Duodenal mucosa (tissue), 2 donors: ENCODE measurements at regions not wholly inside any gene's neighbourhood (a gene's known extent, or its start where the extent isn't known, plus 50 kb on each side); places are given as distances from the start of the nearest gene placed in this dataset.

Experiments used
- H3K27ac ChIP-seq: one replicate; pipeline ENCODE4 v1.7.0; 2013; ENCODE audit warnings: low read depth, low read length
- H3K27me3 ChIP-seq, 2 donors: one replicate each; pipeline ENCODE4 v1.7.0; 2013; ENCODE audit warnings: low read length in 2 of 2, control low read depth in 1 of 2; ENCODE audit not compliant: insufficient read depth in 2 of 2, control insufficient read depth in 1 of 2
- H3K36me3 ChIP-seq, 2 donors: one replicate each; pipeline ENCODE4 v1.7.0; 2013; ENCODE audit warnings: low read length in 2 of 2, control low read depth in 1 of 2; ENCODE audit not compliant: insufficient read depth in 2 of 2, control insufficient read depth in 1 of 2
- H3K4me1 ChIP-seq, 2 donors: one replicate each; pipeline ENCODE4 v1.7.0; 2013; ENCODE audit warnings: low read length in 2 of 2, control low read depth in 1 of 2; ENCODE audit not compliant: insufficient read depth in 2 of 2, control insufficient read depth in 1 of 2
- H3K4me3 ChIP-seq, 2 donors: one replicate each; pipeline ENCODE4 v1.7.0; 2013; ENCODE audit warnings: low read length in 2 of 2, low read depth in 1 of 2
- H3K9ac ChIP-seq, 2 donors: one replicate each; pipeline ENCODE4 v1.7.0; 2013; ENCODE audit warnings: low read length in 2 of 2, low read depth in 1 of 2
- H3K9me3 ChIP-seq, 2 donors: one replicate each; pipeline ENCODE4 v1.7.0; 2013; ENCODE audit warnings: low read length in 2 of 2, control low read depth in 1 of 2; ENCODE audit not compliant: control insufficient read depth in 1 of 2

DNA sequence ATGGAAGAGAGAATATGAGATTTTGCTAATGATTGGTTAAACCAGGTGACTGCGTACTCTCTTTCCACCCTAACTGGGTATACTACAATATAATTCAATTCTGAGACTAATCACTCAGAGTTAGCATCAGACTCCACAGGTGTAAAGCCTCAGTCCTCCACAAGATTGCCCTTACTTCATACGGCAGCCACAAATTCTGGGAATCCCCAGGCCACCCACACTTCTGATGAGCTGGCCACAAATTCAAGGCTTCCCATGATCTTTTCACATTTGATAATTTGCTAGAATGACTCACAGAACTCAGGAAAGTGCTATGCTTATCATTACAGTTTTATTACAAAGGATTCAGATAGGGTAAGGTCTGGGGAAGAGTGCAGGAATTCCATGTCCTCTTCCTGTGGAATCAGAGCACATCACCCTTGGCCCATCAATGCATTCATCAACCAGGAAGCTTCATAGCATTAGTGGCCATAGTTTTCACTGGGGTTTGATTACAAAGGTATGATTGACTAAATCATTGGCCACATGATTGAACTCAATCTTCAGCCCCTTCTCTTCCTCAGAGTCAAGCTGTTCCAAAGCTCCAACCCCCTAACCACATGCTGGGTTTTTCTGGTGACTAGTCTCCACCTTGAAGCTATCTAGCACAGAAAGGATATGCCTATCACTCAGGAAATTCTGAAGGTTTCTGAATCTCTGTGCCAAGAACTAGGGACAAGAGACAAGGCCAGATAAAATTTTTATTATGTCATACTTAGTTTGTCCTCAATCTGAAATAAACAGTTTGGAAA lies 131.7 kb downstream of the HHIPL2 start:
- no peaks in the 10 kb centered on the region for H3K9me3 ChIP-seq
- no peaks in the 10 kb centered on the region for H3K36me3 ChIP-seq
- H3K27me3 ChIP-seq: no peaks in the 10 kb centered on the region
- H3K4me1 ChIP-seq: no peaks in the 10 kb centered on the region
- no peak overlapping the region for H3K4me3 ChIP-seq
- H3K9ac ChIP-seq: no peak overlapping the region
- H3K27ac ChIP-seq: no peak overlapping the region

GRCh38 chr1:222415441-222415840 lies 132.5 kb downstream of the HHIPL2 start:
- Histone ChIP-seq H3K36me3 (no peaks in the 10 kb centered on the region), H3K4me3 (no peak overlapping the region), H3K9me3 (no peaks in the 10 kb centered on the region), H3K27me3 (no peaks in the 10 kb centered on the region), H3K4me1 (no peaks in the 10 kb centered on the region), H3K27ac (no peak overlapping the region), H3K9ac (no peak overlapping the region)

GRCh38 chr1:222413991-222414549 lies 133.8 kb downstream of the HHIPL2 start:
- H3K27ac ChIP-seq: no peak overlapping the region
- no peak overlapping the region for H3K4me3 ChIP-seq
- H3K9me3 ChIP-seq: no peaks in the 10 kb centered on the region
- H3K27me3 ChIP-seq: no peaks in the 10 kb centered on the region
- H3K36me3 ChIP-seq: no peaks in the 10 kb centered on the region
- H3K4me1 ChIP-seq: no peaks in the 10 kb centered on the region
- H3K9ac ChIP-seq: no peak overlapping the region

DNA sequence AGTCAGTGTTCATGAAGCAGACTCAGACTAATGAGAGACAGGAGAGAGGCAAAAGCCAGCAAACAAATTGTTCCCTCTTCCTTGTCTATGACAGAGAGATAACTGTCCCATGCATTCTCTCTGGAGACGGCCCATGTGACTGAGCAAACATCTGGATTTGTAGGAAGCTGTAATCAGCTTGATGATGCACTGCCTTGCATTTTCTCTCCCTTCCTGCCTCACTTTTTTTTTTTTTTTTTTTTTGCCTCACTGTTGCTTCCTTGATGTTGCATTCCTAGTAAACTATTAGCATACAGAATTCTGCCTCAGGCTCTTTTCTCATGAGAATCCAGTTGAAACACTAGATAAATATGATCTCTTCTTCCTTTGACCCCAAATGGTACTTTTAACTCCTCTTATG lies 134.5 kb downstream of the HHIPL2 start:
- H3K27me3 ChIP-seq: no peaks in the 10 kb centered on the region
- H3K27ac ChIP-seq: no peak overlapping the region
- no peaks in the 10 kb centered on the region for H3K36me3 ChIP-seq
- H3K9ac ChIP-seq: no peak overlapping the region
- H3K4me1 ChIP-seq: no peaks in the 10 kb centered on the region
- H3K4me3 ChIP-seq: no peak overlapping the region
- H3K9me3 ChIP-seq: no peaks in the 10 kb centered on the region

DNA sequence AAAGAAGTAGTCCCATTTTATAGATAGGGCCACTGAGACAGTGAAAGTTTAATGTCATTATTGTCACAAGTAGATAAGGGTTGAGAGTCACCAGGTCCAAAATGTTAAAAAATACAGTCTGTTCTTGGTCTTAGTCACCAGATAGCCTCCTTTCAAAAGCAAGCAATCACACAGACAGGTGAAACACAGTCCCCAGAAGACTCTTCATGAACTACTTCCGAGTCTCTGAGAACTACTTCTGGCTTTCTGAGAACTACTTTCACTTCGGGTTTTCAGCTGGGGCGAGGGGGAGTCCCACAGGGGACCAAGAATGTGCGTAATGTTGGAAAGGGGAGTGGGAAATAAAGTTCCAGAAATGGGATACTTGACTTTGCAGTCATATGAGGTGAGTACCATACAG lies 143.2 kb downstream of the HHIPL2 start:
- no peaks in the 10 kb centered on the region for H3K9me3 ChIP-seq
- H3K27me3 ChIP-seq: no peaks in the 10 kb centered on the region
- H3K36me3 ChIP-seq: no peaks in the 10 kb centered on the region
- H3K4me1 ChIP-seq: no peaks in the 10 kb centered on the region
- H3K27ac ChIP-seq: no peak overlapping the region
- H3K4me3 ChIP-seq: no peak overlapping the region
- no peak overlapping the region for H3K9ac ChIP-seq

DNA sequence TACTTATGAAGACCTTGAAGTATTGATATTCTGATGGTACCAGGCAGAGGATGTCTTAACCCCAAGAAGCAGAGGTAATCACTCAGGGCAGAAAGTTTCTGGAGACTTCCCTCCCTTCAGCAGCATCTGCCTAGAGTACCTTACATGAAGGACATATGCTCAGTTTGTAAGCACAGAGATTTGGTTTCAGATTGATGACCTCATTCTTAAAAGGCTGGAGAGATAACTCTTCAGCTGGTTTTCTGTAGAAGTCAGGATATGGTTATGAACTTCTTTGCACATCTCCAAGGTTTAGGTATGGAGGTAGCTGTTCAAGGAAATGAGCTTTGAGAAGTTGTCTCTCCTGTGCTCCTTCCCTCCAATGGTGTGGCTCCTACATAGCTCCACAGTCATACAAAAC lies 148.7 kb downstream of the HHIPL2 start:
- no peaks in the 10 kb centered on the region for H3K4me1 ChIP-seq
- no peak overlapping the region for H3K27ac ChIP-seq
- H3K27me3 ChIP-seq: no peaks in the 10 kb centered on the region
- no peaks in the 10 kb centered on the region for H3K36me3 ChIP-seq
- H3K9ac ChIP-seq: no peak overlapping the region
- no peaks in the 10 kb centered on the region for H3K9me3 ChIP-seq
- no peak overlapping the region for H3K4me3 ChIP-seq

GRCh38 chr1:222394224-222394623 lies 153.7 kb downstream of the HHIPL2 start:
- Histone ChIP-seq H3K27me3 (no peaks in the 10 kb centered on the region), H3K36me3 (no peaks in the 10 kb centered on the region), H3K4me3 (no peak overlapping the region), H3K27ac (no peak overlapping the region), H3K9ac (no peak overlapping the region), H3K9me3 (no peaks in the 10 kb centered on the region), H3K4me1 (no peaks in the 10 kb centered on the region)

DNA sequence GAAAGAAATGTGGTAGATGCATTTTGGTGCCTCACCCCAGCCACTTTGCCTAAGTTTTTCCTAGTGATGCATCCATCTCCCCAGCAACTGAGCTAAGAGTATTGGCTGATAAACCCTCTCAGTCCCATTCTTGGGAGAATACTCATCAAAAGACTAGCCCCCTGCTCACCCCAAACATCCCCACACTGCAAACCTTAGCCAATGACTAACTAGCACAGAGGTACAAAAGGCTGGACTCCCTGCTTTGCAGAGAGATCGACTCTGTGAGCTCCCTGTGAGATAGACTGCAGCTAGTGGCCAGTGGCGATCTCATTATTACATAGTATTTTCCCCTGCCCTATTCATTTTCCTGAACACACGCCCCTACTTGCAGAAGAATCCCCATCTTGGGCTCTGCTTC lies 155.3 kb downstream of the HHIPL2 start:
- Histone ChIP-seq H3K4me3 (no peak overlapping the region), H3K9ac (no peak overlapping the region)

DNA sequence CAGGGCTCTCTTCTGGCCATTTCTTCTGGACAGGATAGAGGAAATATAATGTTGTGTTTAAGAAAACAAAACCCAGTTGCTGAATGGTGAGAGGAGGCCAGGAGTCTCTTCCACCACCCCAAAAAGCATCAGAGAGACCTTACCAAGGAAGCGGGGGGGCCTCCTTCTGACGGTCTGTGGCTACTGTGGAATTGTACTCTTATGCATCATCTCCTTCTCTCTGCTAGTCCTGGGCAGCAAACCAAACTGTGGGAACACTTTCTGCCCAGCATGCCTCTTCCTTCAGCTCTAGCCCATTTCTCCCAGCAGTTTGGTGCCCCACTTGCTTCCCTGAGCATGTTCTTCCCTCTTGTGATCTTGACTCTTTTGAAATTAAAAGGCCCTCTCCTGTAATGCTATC lies 157.7 kb downstream of the HHIPL2 start:
- Histone ChIP-seq H3K4me1 (no peaks in the 10 kb centered on the region), H3K4me3 (no peak overlapping the region), H3K9me3 (no peaks in the 10 kb centered on the region), H3K27ac (no peak overlapping the region), H3K27me3 (no peaks in the 10 kb centered on the region), H3K36me3 (no peaks in the 10 kb centered on the region), H3K9ac (no peak overlapping the region)

More for the DNA sequence above, 155.3 kb downstream of the HHIPL2 start:
- Histone ChIP-seq H3K4me1 (no peaks in the 10 kb centered on the region), H3K9me3 (no peaks in the 10 kb centered on the region), H3K27me3 (no peaks in the 10 kb centered on the region), H3K36me3 (no peaks in the 10 kb centered on the region), H3K27ac (no peak overlapping the region)

DNA sequence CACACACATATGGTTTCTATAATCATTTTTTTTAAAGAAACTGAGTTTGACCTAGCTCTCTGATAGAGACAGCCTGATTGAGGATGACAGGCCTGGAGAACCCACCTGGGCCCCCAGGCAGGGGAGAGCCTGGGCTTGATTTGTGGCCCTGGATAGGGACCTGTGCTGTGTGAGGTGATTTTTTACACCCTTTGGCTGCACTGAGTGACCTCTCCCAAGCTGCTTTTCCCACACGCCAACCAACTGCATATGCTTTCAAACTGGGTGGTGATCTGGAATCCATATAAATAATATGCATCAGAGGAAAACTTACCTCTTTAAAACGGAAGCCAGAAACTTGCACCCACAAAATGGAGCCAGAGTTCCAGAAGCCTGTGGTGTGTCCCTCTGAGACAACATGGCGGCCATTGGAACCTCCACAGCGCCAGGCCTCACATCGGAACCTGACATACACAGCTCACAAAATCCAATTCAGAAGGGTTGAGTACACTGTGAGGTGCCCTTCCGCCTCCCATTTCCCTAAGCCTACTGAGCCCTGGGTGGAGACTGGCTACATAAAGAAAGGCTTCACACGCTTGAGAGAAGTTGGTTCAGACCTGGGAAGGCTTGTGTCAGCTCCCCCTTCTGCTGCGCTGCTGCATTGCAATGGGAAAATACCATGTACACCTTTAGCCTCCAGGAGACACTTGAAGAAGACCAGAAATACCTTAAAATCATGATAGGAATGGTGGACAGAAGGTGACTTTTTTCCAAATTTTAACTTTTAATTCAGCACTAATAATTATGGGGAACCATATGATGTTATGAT lies 160.7 kb downstream of the HHIPL2 start:
- H3K27me3 ChIP-seq: no peaks in the 10 kb centered on the region
- H3K36me3 ChIP-seq: no peaks in the 10 kb centered on the region
- no peak overlapping the region for H3K9ac ChIP-seq
- no peak overlapping the region for H3K27ac ChIP-seq
- H3K4me1 ChIP-seq: no peaks in the 10 kb centered on the region
- no peak overlapping the region for H3K4me3 ChIP-seq
- H3K9me3 ChIP-seq: no peaks in the 10 kb centered on the region
